GM21526 (cell line): ENCODE measurements at regions not wholly inside any gene's neighbourhood (a gene's known extent, or its start where the extent isn't known, plus 50 kb on each side); places are given as distances from the start of the nearest gene placed in this dataset.

ENCODE experiments used
- ATAC-seq: cut with Tn5 transposase; IDR thresholded peaks from one replicate; pipeline ENCODE4 v1.9.1; 2021; ENCODE audit warnings: moderate library complexity; ENCODE audit not compliant: unreplicated experiment, low FRiP score

DNA sequence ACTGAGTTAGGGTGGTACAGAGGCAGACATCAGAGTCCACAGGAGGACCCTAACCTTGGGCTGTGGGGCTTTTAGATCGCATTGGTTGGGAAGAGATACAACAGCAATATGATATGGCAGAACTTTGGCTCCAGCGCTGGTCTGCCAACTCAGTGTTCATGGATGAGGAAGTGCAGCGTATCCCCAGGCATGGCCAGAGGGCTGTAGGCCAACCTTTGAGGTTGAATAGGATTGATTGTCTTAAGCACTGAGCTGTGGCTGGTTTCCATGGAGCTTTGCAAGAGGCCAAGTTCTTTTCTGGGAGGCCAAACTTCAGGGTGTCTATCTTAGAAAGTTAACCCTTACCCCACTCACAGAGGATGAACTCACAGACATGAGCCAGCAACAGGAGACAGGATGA is 144.1 kb upstream of the TMTC4 start:
- no peak for ATAC-seq

DNA sequence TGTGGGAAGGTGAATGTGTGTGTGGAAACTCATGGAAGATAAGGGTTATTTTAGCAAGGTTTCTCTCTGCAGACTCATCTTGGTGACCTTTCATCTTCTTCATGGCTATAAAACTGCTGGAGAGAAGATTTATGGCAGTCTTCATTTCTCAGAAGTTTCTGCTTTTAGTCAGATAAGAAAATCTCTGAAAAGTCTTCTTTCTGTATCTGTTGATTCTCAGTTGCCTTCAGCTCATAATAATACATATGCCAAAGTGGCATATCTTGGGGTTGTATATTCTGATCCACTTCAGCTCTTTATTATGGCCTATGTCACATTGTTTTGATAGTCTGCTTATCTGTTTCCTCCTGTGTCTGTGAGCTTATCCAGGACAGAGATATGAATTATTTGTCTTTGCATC is 143.3 kb upstream of the TMTC4 start:
- no peak for ATAC-seq

DNA sequence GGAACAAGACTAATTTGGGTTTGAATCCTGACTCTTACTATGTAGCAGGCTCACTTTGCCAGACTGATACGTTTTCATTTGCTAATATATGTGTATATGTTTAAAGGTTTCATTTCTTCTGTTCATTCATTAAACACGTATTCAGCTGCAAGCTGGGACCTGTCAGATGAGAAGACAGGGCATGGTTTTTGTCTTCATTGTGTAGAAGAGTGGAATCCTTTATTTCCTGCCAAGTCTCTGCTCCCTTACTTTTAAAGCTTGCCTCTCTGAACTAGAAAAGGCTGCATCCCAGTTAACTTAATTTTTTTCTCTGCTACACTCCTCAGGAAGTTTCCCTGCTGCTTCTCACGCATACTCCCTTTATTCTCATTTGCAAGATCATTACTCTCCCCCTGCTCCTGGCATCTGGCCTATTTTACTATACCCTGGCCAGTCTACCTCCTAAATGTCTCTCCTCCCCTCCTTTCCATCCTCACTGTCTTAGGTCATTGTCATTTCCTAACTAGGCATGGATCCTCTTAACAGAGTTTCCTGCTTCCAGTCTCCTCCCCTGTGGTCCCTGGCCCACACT is 141.0 kb upstream of the TMTC4 start:
- ATAC-seq: no peak

DNA sequence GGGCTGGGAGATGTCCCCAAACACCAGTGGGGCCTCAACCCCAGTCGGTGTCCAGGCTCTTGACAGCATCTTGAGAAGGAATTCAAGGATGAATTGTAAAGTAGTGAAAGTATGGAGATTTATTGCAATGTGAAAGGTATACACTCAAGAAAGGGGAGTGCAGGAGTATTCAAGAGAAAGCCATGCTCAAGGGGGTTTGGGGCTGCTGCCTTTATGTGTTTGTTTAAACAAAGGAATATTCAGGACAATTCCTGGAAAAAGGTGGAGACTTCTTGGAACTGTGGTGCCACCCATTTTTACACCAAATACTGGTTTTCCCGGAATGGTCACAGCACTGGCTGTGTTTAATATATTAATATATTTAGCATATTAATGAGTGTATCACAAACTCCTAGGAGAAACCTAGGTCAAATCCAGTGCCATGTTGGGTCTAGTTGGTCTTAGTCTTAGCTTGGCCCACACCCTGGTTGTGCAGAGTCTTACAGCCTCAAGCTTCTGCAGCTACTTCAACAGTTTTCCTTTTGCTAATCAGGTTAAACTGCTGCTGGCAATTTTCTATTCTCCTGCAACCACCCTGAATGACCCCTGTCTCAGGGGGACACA is 138.5 kb upstream of the TMTC4 start:
- no peak for ATAC-seq

DNA sequence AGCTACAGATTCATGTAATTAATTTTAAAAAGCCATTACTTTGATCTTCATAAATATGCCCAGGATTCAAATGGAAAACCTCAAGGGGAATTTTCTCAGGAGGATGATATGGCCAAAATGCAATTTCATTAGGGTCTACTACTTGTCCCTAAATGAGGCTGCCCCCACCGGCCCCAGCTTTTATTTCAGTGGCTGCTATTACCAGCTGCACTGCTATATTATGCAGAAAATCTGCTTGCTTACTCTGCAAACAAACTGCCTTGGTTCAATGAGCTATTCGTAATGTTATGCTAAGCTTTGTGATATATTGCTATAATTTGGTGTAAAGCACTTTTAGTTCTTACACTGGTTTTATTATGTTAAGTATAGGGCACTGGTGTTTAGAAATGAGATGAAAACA is 137.3 kb upstream of the TMTC4 start:
- no peak for ATAC-seq

DNA sequence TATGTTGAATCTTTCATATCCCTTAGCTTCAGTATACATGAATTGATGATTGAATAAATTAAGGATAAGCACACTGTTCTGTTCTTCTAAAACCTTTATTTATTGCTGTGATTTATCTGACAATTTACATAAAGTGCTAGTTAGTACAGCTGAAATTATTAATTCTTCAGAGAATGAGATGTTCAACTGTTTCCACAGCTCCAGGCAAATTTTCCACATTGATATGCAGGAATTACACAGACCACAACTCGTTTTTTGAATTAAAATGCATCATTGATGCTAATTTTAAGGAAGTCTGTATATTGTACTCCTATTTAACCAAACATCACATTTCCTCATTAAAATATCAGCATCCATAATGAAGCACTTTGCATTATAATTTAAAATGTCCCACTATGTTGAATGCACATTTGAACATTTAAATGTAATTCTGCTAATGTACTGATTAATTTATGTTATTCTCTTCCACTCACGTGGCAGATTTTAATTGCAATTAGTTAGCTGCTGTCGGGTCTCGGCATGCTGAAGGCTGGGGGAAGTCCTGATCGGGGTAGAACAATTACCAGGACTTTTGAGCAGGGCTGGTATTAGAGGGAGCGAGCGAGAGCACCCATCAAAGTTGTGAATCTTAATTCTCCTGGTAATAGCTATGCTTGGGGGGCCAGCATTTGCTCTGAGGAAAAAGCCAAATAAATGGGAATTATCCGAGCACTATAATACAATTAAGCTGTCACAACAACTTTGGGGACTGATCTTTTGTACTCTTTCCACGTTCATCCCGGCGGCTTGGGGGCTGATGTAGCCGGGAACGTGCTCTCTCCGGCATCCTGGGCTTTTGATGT is 136.7 kb upstream of the TMTC4 start:
- ATAC-seq: no peak

DNA sequence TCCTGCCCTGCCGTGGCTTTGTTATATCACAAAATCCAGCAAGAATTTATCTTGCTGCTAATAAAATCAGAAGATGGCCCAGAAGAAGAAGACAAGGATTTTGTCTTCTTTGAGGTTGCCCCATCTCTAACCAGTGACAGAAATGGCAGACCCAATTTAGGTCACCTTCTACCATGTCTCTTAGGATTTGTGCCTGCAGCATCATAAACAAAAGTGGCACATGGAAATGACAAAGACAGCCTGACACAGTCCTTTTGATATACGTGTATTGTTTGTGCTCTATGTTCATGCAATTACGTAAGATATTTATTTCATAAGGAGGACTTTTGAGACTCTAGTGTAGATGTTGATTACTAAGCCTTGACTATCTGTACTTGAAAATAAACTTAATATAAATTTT is 135.9 kb upstream of the TMTC4 start:
- no peak for ATAC-seq

DNA sequence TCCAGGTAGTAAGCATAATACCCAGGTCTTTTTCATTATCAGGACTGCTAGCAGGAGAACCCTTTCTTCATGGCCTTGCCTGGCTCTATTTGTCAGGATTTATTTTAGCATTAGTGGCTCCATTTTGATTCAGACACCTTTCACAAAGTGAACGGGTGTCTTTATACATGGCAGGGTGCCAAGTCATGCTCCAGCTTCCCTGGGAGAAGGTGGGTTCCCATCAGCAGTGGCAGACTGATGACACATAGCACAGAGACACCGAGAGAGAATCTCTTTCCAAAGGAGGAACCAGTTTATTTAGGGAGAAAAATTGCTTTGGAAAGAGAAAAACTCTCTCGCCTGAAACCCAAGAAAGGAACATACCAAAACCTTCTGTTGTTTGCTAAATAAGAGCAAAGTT is 135.3 kb upstream of the TMTC4 start:
- ATAC-seq: no peak

DNA sequence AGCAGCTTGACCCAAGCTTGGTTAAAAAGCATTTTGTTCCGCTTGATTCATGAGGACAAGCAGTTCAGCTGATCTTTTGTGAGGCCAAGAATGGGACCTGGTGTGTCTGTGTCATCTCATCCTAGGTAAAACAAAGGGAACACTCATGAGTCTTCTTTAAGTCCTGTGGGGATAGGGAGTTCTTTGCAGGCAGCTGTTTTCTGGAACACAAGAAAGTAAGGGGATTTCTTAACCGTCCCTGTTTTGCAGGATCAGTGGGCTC is 134.5 kb upstream of the TMTC4 start:
- ATAC-seq: no peak

DNA sequence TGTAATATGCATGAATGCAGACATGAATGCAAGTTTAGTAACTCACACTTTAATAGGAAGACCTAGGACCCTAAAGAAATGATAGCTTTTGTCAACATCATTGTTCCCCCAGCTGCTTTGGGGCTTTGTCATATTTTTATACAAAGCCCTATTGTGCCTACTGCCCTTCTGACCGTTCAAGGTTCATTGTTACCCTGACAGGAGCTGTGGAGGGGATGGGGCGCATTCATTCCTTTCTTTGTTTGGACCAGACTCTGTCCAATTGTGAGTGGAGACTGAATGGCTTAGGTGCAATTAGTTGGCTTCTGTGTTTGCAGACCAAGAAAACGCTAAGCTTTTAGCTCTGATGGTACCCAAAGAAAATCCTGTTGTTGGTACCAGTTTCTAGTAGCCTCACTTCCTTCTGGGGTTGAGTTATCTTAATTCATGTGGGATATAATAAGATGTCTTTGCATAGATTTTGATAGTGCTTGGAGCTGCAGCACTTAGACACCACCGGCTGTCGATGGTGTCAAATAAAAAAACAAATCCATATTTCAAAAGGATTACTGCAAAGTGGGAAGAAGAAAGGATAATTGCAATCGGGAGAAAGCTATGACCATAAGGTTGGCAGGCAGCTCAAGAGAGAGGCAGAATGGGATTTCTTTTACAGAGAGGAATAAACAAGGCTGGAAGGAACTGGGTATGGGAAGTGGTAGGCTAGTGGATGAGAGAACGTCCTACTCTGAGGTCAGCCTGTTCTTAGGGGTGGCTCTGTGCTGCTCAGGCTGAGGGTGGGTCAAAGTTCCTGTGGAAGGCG is 133.9 kb upstream of the TMTC4 start:
- no peak for ATAC-seq

DNA sequence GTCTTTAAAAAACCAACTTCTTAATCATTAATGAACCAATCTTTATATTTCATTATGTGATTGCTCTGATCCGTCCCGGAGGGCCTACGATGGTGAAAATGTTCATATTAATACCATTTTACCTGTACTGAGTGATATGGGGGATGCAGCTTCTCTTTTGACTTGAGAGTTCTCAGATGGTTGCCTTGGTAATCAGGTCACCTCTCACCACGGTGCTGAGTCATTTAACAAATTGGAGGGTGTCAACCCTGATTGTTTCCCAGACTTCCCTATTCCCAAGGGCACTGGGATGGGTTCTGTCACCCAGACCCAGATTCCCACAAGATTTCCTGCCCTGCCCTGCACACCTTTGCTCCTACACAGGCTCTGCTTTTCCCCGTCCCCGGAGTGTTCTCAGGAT is 128.5 kb upstream of the TMTC4 start:
- ATAC-seq: no peak

DNA sequence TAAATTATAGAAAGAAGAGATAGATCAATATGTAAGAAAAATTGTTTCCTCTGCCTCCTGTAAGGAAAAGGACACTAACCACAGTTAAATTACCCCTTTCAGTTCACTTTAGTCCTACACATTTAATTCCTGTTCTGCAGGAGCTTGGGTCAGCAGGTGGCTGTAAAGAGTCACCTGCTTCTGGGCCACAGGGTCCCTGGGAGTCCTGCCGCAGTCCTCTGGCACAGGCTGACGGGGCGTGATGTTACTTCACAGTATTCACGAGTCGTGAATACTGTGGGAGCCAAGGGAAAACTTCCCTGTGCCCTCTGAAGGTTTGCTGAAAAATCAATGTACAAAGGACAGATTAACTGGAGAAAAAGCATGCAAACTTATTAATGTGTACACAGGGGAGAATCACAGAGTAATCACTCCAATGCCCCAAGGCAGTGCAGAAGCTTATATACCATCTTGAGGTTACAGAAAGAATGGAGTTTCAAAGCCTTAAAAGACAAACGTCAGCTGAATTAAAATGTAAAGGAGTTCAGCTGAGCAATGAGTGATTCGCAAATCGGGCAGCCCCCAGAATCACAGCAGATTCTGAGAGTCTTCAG is 125.8 kb upstream of the TMTC4 start:
- no peak for ATAC-seq

DNA sequence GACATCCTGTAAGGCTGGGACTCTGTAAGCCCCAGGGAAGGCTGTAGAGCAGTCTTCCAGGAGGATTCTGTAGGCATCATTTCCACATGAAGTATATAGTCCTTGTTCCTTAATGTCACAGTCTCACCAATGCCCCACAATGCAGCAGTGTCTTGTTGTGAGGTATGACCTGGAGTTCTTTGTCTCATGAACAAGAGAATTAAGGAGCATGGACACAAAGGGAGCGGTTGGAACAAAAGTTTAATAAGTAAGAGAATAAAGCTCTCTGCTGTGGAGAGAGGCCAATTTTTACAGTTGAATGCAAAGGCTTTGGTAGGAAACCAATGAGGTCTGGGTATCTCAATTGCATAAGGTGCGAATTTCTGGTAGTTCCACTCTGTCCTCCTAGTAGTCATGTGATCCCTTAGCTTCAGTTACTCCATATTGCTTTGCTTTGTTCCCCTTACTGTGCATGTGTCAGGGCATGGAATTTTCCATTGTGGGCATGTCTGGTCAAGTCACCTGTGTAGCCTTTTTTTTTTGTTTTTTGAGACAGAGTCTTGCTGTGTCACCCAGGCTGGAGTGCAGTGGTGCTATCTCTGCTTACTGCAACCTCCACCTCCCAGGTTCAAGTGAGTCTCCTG is 124.3 kb upstream of the TMTC4 start:
- ATAC-seq: no peak

DNA sequence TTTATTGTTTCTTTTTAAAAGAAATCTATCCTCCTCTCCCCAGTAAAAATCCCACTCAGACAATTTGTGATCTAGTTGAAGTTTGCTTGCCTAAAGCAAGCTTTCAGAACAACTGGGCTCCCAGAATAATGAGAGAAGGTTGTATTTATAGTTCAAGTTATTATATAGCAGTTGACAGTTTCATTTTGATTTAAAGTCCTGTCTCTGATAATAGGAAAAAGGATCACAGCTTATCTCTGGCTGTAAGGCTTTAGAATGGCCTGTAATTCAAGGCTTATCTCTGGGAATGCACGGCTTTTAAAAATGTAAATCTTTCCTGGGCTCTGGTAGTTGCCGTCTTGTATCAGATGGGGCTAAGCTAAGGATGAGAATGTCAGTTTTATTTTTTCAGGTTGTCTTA is 123.3 kb upstream of the TMTC4 start:
- ATAC-seq: no peak

DNA sequence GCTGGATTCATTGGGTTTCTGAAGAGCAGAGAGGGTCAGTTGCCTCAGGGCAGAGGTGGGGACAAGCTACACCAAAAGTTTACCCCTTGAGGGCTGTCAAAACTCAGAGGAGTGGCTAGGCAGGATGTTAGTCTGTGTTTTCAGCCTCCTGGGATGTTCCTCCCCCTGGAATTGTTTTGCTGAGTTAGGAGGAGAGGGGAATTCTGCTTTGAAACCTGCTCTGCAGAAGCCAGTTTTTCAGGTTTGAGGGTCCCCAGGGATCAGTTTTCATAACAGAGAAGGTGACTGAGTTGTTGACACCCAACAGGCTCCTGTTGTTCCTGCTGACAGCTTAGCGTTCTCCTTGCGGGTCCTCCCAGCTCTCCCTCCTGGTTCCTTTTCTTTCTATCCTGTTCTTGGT is 121.9 kb upstream of the TMTC4 start:
- no peak for ATAC-seq

DNA sequence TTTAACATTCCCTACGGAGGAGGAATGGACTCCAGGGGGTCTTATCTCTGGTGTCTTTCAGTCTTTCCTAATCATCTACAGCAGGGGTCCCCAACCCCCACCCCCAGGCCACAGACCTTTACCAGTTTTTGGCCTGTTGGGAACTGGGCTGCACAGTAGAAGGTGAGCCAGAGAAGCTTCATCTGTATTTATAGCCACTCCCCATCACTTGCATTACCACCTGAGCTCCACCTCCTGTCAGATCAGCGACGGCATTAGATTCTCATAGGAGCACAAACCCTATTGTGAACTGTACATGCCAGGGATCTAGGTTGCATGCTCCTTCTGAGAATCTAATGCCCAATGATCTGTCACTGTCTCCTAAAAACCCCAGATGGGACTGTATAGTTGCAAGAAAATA is 120.0 kb upstream of the TMTC4 start:
- no peak for ATAC-seq

DNA sequence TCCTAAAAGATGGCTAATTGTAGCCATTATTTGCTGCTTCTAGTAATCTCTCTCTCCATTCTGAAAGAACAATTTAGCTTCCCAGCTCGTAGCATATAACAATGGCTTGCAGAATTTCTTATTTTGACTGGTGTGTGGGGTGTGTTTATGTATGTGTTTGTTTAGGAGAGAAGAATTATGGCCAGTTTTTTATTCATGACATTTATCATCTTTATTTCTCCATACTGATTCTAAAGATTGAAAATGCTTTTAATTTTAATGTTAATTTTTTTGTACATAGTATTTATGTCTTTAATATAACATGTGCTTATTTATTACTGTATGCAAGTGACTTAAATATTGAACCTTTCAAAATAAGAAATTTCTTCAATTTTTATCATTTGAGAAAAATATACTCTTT is 115.8 kb upstream of the TMTC4 start:
- no peak for ATAC-seq

DNA sequence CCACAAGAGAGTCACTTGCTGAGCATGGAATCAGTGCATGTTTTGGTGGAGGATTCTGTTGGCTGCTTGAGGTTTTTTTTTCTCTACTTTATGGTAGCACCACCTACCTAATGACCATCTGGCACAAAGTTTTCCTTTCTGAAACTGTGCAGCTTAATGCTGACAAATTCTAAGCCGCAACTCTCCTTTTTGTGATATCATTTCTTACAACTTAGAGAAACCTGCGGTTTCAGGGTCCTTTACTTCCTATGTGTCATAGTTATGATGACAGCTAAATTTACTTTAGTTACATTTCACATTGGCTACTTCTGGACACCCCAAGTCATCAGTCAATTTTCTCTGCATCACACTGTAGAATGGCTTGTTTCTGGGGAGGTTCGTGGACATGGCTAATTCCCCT is 115.4 kb upstream of the TMTC4 start:
- ATAC-seq: peak; percentile 98

DNA sequence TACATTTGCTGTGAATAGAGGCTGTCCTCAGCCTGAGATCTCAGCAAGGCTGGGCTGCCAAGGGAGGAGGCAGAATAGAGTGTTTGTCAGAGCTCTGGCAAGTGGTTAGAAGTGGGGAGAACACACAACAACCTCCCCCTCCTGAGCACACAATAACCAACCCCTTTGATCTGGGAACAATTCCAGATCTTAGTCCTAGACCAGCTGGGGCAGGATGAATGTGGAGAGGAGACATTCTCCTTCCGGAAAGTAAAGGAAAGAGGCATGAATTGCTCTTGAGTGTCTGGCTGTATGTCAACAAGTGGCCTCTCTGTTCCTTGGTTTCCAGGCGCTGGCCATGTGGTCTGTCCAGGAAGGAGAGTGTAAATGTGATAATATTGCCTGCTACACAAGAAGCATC is 114.9 kb upstream of the TMTC4 start:
- ATAC-seq: peak; percentile 15

DNA sequence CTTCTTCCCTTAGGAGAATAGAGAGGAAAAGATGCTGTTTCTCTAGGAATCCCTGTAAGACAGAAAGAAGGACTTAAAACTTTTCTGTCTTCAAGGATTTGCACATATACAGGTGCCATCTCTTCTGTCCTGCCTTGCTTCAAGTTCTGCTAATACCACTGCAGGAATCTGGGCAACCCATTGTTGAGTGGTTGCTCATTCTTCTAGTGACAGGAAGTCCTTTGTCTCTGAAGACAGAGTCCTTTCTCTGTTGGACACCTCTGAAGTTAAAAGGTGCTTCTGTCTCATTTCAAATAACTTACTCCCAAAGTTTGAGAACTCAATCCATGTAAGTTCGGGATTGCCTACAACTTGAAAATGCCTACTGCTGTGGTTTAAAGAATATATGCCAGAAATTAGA is 114.4 kb upstream of the TMTC4 start:
- ATAC-seq: no peak

DNA sequence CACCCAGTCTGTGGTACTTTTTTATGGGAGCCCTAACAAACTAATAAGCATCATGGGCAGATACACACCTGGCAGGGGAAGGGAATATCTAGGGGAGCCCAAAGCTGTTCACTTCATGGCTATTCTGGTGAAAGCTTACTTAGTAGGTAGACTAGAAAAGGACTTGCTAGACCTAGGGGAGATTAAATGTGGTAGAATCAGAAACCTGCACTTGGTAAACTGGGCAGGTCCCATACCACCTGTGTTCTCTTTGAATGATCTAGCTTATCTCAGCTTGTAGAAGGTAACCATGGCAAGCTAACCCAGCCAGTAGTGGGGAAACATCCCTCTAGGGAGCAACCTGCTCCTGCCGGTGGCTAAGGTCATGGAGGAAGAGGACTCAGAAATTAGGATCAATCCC is 113.9 kb upstream of the TMTC4 start:
- no peak for ATAC-seq
